HG03025 (cell line): ENCODE measurements at regions not wholly inside any gene's neighbourhood (a gene's known extent, or its start where the extent isn't known, plus 50 kb on each side); places are given as distances from the start of the nearest gene placed in this dataset.

Source experiments
- ATAC-seq: cut with Tn5 transposase; IDR thresholded peaks from one replicate; pipeline ENCODE4 v1.9.1; 2021; ENCODE audit warnings: mild to moderate bottlenecking, moderate library complexity; ENCODE audit not compliant: unreplicated experiment, low FRiP score

DNA sequence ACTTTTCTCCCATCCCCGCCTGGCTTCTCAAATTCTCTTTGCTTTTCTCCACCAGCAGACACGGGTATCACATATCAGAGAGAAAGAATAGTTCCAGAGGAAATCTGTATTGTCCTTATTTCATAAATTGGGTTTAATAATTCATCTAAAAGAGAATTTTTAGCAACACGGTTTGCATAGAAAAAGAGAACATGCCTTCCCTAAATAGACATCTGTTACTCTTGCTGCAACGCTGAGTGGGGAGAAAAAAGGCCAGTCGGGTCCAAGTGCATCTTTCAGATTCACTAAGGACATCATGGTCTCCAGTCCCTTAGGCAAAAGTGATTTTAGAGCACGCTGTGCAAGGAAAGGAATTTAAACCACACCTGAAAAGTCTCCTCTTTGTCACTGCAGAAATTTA is 201.3 kb downstream of the ABHD5 start:
- no peak for ATAC-seq

DNA sequence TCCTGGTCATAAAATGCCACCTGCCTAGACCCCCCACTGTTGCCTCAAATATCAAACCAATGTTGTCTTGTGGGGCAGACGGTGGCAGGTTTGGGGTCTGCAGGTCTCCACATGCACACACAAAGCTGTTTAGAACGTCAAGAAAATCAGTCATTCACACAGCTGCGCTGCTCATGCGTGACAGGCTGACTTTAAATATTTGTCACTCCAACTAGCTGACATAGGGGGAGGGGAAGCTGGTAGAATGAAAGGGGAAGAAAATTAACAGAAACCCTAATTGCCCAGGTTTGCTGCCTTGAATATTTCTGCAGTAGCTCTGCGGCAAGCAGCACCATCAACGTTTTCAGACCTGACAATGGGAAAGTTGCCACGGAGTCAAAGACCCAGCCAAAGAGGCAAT is 201.8 kb downstream of the ABHD5 start:
- ATAC-seq, result peak; percentile 66

DNA sequence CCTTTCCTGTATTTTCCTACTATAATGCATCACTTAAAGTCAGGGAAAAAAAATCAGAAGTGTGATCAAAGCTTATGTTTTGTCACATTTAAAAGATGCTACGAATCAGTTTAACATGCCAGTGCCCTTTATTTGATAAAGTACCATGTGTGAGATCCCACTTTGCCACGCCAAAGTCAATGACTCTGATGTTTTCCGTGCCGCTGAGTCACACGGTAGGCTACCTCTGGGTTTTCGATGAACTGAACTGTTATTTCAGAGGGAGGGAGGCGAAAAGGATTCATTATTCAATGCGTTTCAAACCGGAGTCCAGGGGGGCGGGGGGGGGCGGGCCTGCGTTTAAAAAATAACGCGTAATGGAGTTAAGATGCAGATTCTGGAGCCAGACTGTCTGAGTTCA is 203.0 kb downstream of the ABHD5 start:
- ATAC-seq, result no peak

DNA sequence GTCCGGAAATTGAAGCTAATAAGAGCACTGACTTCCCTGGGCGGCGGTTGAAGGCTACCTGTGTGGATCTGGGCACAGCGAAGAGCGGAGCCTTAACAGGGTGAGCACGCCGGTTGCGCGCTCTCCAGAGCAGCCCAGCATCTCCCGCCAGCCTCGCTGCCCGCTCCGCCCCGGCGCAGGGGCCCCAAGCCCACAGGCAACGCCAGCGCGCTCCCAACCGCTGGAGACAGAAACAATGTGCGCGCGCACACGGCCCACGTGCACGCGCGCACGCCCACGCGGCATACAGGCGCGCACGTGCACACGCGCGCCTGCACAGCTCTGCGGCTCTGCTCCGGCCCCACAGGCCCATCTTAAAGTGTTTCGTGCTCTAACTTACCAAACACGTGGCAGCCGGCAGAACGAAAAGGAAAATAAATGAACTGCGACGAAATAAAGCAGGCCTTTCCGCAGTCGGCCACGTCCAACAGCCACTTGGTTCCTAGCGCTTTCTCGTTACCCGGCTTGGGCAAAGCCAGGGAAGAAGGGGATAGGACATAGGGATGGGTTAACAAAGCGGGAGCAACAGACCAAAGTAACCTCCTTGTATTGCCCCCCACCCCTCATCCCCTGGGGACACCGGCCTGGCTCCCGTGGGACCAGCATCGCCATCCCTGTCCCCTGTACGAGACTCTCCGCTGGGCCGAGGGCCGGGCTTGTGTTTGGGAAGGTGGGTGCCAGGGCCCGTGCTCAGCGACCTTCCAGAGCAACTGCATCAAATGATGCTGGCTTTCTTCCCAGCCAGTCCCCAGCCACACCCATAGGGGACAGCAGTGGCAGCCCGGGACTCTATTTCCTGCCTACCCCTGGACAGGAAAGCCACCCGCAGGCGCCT is 203.7 kb downstream of the ABHD5 start:
- no peak for ATAC-seq

DNA sequence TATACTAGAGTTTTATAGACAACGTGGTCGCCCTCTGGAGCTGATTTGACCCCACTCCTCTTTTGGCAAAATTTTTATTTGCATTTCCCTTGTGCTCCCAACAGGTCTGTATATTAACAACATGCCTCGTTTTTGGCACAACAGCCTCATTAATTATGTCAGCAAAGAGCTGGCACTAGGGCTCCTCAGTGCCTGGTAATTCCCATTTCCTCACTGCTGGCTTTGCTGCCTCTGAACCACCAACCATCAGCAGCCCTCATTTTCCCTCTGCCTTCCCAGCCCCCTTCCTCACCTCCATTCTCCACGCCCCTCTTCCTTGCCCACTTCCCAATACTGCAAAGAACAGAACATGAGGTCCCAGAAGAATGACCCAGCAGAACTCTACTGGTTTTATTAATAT is 204.8 kb downstream of the ABHD5 start:
- ATAC-seq, result no peak

DNA sequence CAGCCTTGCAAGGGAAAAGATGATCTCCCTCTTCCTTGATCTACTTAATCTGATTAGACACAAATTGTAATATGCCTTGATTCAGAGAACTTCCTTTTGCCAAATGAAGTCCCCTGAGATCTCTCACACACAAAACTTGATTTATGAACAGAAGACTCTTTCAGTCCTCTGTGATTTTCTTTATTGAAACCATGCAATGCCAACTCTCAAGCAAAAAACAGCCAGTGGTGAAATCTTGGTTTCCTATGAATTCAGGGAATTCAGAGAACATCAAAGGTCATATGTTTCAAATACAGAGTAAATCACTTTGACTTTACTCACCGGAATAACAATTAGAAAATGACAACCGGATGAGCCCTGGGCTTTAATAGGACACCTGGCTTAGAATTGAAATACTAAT is 211.7 kb downstream of the ABHD5 start:
- ATAC-seq, result no peak

DNA sequence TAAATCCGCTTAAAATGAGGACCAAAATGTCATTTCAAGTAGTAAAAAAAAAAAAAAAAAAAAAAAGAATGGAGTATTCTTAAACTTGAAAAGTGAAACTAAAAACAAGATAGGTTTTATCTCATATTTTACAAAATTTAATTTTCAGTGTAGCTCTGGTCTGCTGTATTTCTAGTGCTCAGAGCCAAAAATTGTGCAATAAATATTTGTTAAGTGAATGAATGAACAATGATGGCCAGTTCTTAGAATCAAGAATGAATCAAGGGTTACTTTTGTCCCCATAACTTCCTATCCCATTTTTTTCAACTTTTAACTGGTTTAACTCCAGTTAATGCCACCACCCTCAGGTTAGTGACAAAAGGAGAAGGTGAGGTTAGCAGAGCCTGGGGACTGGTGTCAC is 214.4 kb downstream of the ABHD5 start:
- no peak for ATAC-seq

DNA sequence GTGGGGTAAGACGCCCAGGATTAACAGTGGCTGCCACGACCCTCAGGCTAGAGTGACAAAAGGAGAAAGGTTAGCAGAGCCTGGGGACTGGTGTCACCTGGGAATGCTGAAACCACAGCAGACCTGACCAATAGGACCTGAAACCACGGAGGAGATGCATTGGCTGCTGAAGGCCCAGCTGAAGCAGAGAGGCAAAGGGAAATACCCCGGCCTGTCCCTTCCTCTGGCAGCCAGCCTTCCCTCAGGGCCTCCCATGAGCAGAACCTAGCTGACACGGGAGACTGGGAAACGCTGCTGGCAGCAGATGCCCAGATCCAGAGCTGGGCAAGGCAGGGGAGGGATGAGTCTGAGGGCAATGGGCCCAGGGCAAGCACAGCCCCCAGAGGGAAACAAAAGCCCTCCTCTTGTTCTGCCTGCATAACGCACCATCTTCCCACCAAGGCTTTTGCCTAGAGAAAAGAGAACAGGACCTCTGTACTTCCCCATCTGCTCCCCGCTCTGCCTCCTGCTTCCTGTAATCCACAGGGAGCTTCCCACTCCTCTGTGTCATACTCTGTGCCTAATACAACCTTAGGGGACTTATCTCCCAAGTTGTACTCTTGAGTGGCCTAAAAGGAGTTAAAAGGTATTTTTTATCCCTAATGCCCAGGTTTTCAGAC is 216.2 kb downstream of the ABHD5 start:
- ATAC-seq, result peak; percentile 31

DNA sequence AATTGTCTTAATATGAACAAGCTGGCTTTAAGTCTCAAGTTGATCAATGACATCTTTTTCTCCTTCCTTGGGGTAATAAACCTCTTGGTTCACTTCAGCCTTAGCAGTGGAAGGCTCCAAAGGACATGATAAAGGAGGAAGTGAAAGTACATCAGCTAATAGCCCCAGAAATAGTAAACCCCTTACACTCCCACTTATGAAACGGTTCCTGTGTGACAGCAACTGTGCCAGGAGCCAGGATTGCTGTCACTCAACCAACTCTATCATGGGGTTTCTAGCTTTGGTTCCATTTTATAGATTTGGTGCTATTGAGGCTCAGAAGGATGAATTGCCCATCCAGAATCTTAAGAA is 216.7 kb downstream of the ABHD5 start:
- peak; percentile 80 for ATAC-seq

DNA sequence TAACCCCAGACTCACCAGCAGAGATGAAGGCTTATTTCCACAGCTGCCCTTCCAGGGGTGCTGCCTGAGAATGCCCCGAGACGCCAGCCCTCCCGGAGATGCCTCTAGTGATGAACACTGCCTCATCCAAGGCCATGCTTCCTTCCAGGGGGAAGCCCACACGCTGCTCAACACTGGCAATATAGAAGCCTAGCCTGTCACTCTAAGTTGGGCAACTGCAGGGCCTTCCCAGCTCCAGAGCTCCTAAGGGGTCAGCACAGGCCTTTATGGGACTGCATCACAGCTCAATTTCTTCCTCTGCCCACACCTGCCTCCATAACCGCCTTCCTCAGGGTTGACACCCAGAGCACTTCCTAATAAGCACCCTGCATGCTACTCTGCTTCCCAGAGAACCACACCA is 217.7 kb downstream of the ABHD5 start:
- ATAC-seq, result no peak

DNA sequence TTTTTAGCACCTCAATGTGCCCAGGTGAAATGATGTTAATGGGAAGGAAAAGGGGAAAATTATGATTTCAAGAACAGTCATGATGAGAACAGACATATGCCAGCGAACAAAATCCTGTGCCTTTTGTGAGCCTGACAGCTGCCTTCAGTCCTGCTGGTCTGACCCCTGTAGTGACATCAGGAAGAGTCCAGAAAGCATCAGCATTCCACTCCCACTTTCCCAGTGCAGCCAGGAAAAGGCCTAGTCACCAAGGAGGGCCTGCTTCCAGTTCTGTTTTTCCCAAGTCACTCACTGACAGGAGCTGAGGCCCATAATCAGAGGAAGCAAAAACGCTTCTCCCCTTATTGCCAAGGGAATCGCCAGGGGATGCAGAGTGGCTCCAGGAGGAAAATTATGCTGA is 218.4 kb downstream of the ABHD5 start:
- ATAC-seq, result no peak

DNA sequence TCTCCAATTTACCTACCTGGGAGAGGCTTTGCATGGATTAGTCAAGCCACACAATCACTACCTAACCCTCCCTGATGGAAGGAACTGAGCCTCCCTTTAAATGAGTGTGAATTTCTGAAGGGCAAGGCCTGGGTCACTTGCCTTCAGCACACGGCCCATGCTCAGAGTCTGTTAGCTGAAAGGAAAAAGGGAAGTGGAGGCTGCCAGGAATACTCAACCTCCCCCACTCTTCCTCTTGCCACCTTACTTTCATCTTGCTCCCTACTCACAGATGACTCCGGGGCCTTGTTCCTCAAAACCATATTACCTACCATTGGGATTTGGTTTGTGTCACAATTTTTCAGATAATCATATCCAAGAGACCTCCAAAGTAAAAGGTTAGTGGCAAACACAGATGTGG is 220.0 kb downstream of the ABHD5 start:
- ATAC-seq, result no peak

DNA sequence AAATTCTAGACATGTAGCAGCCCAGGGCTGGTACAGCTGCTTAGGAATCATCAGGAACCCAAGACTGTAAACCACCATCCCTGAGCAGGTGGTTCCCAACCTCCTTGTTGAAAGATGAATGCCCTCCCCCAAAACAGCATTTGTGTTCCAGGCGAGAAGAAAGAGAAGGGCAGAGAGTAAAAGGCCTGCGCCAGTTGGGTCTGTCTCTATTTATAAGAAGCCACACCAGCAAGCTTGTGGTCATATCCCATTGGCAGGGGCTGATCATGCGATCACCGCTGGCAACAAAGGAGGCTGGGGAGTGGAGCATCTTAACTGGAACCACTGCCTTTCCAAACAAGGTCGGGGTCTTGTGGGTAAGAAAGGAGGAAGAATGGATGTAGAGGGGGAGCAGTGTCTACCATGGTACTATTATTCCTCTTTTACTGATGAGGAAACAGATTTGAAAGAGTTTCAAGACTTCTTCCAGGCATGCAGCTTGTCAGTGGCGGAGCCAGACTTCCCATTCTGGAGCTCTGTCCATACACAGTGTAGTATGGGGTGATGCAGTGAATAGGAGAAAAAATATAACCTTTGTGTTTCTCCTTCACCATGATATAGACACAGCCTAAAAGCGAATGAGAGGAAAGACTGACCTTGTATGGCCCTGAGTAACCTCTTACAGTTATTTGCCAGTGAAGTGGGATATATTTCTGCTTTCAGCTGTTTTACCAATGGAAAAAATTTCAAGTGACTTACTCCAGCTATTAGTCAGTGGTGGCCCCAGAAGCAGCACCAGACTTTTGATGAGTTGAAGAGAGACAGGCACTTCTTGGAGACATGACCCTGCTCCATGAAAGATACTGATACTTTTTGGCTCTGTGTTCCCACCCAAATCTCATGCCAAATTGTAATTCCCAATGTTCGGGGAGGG is 222.6 kb downstream of the ABHD5 start:
- no peak for ATAC-seq

DNA sequence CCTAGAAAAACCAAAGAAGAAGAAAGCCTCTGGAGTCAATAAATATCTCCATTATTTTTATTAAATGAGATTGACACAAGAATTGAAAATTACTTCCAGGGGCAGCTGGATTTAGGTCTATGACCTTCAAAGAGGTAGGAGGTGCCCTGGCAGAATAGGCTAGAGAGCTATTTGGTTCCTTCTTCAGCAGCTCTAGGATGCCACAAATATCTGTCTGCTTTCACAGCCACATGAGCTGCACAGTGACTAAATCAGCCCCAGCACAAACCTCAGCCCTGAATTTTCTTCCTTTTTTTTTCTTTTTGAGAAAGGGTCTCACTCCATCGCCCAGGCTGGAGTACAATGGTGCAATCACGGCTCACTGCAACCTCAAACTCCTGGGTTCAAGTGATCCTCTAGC is 223.5 kb downstream of the ABHD5 start:
- ATAC-seq, result no peak

DNA sequence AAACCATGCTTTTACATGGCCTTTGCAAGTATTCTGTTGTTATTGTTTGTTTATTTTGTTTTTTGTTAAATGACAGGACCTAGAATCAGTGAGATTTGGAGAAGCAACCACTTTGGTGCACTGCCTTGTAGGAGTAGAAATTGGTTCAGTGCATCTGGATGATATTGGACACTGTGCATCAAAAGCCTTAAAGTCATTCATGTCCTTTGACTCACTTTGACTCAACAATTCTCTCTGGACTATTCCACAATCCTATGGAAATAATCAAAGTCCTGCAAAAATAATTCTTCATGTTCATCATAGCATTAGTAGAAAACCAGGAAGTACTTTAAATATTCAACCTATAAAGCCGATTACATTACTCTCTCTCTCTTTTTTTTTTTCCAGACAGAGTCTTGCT is 224.8 kb downstream of the ABHD5 start:
- no peak for ATAC-seq

DNA sequence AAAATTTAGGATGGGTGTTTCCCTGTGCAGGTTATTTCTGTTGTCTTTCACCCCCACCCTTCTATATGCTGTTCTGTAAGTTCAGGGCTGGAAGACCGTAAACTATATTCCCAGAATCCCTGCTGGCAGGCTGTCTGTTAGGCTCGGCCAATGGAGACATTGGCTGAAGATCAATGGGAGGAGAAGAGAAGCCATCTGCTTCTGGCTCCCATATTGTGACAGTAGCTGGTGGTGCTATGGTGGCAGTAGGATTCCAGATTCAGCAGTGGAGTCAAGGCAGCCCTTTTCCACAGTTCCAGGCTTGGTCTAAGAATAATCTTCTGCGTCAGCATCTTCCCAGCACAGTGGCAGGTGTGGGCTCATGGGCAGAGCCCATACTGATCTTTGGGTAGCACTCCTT is 226.6 kb downstream of the ABHD5 start:
- ATAC-seq, result no peak

DNA sequence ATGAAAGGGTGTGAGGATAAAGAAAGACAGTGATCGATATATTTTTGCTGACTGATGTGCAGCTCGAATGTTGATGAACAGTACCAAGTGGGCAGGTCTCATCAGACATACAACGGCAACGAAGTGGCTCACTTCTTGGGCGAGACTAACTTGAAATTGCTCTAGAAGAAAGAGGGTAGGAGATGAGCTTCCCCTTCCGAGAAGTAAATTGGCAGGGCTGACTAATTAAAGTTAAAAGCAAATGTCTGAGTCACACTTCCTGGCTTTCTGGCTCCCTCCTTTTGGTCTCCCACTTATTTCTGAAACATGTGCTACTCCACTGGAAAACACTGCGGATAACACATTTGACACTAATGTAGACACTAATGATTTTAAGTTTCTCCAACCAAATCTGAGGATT is 228.3 kb downstream of the ABHD5 start:
- ATAC-seq, result no peak

DNA sequence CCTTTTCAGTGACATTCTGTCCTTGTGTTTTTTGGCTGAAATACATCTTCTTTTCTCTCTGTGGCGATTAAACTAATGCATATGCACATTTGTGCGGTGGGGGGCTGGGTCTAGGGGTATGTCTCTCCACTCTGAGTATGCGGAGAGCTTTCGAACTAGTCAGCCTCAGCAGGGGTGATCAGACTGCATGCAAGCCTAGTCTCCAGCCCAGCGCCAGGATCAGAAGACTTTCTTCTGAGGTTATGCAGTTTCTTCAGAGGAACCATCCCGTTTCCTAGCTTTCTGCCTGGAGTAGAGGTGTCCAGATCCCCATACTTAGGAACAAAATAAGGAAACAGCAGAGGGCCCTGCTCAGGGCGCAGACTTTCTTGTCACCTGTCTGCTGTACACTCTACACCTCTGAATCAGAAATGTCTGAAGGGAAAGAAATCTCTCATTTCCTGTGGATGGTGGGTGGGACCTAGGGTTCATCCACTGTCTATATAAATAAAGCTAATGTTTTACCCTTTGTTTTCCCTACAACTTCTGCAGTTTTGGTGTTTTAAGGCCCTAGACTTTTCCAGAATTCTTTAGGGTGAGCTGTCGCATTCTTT is 230.4 kb downstream of the ABHD5 start:
- ATAC-seq, result no peak

DNA sequence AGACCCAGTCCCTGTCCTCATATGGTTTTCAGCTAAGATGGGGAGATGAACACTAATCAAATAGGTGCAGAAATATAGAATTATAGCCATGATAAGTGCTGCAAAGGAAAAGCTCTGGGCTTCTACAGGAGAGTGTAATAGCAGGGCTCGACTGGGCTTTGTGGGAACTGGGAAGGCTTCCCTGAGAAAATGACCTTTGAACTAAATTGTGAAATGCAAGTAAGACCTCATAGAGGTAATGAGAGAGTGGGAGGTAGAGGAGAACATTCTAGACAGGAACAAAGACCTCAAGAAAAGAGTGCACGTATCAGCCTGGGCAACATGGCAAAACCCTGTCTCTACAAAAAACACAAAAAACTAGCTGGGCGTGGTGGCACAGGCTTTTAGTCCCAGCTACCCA is 231.6 kb downstream of the ABHD5 start:
- ATAC-seq, result no peak

DNA sequence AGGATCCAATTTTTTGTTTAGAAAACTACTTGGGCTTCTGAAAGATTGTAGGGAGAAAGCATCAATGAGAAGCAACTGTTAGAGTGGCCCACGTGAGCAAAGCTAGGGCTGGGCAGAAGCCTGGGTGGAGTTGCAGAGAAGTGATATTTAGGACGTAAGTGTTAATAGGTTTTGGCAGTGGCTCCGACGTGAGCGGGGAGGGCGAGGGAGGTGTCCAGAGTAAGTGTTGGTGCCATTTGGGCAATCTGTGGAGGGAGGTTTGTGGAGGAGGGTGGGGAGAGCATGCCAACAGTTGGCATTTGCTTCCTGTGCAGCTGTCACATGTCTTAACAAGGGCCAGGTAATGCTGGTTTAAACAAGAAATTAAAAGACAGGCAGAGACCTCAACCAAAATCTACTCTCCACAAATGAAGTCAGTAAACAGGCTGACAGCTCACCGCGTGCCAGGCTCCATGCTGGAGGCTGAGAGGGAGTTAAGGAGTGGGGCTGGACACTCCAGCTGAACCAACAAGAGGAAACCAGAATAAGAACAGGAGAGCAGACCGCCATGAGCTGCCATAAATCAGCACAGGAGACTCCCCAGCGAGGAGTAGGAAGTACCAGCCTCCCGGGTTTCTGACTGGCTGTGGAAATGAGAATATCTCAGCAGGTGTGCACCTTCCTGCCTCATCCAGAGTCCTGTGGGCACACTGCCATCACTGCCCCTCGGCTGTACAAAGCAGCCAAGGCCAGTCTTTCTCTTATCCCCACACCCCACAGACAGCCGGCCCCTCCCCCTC is 232.6 kb downstream of the ABHD5 start:
- no peak for ATAC-seq
